OCI-LY3 (cell line): ENCODE measurements at regions not wholly inside any gene's neighbourhood (a gene's known extent, or its start where the extent isn't known, plus 50 kb on each side); places are given as distances from the start of the nearest gene placed in this dataset.

Experiments
- EZH2phosphoT487 ChIP-seq: fragments of 200-600 bp; shearing (Covaris generic); IDR thresholded peaks from 2 replicates; pipeline ENCODE4 v1.6.1; 2018; ENCODE audit warnings: antibody characterized with exemption, mixed run types, low read depth
- TF ChIP-seq, protein P1 (sequence below): fragments of 200-600, 300-600 bp; sonication (generic); IDR thresholded peaks from 2 replicates; pipeline ENCODE4 v1.5.1; 2014; ENCODE audit warnings: antibody characterized with exemption, low read length, low read depth

- TF ChIP-seq EZH2phosphoT487: no peak
- TF ChIP-seq, protein P1, sequence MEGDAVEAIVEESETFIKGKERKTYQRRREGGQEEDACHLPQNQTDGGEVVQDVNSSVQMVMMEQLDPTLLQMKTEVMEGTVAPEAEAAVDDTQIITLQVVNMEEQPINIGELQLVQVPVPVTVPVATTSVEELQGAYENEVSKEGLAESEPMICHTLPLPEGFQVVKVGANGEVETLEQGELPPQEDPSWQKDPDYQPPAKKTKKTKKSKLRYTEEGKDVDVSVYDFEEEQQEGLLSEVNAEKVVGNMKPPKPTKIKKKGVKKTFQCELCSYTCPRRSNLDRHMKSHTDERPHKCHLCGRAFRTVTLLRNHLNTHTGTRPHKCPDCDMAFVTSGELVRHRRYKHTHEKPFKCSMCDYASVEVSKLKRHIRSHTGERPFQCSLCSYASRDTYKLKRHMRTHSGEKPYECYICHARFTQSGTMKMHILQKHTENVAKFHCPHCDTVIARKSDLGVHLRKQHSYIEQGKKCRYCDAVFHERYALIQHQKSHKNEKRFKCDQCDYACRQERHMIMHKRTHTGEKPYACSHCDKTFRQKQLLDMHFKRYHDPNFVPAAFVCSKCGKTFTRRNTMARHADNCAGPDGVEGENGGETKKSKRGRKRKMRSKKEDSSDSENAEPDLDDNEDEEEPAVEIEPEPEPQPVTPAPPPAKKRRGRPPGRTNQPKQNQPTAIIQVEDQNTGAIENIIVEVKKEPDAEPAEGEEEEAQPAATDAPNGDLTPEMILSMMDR: no peak
Measured at GRCh38 chr4:4593596-4594284, 51.9 kb upstream of the STX18 start.
